Fibroblast of lung (primary cell): ENCODE measurements at regions not wholly inside any gene's neighbourhood (a gene's known extent, or its start where the extent isn't known, plus 50 kb on each side); places are given as distances from the start of the nearest gene placed in this dataset.

Source experiments
- CTCF ChIP-seq, 2 donors: IDR thresholded peaks in 1 of 2; conservative IDR thresholded peaks in 1 of 2; 1 replicate in 1 of 2; 2 replicates in 1 of 2; pipeline ENCODE4 v1.5.1; 2011 to 2012; ENCODE audit warnings: low read length in 2 of 2, control low read depth in 1 of 2, inconsistent platforms in 1 of 2, low read depth in 1 of 2, mild to moderate bottlenecking in 1 of 2
- EZH2 ChIP-seq: IDR thresholded peaks from 2 replicates; pipeline ENCODE4 v1.5.1; 2012; ENCODE audit warnings: low read length, control low read depth, mild to moderate bottlenecking; ENCODE audit errors: missing control alignments

GRCh38 chr2:16319551-16320121 is 346.0 kb downstream of the CYRIA start:
- TF ChIP-seq EZH2 (no peak), CTCF (conservative IDR thresholded peaks at IDR 0.05 in 1 of 2, IDR thresholded peaks at IDR 0.05 in 1 of 2; ENCODE audit: low read depth in 1 of 2, low read length in 2 of 2) (no peak)
